H9 (cell line): ENCODE measurements at regions not wholly inside any gene's neighbourhood (a gene's known extent, or its start where the extent isn't known, plus 50 kb on each side); places are given as distances from the start of the nearest gene placed in this dataset.

Source experiments
- DNase-seq: peaks from one replicate; pipeline ENCODE4 v3.0.0-alpha.2; 2017
- H2AFZ ChIP-seq: one replicate; pipeline ENCODE4 v1.6.1; 2013; ENCODE audit warnings: mild to moderate bottlenecking, low read length, control low read depth, moderate library complexity
- H2AK5ac ChIP-seq: 2 replicates; pipeline ENCODE4 v1.6.1; 2013; ENCODE audit warnings: low read length, control low read depth, mixed read lengths; ENCODE audit not compliant: insufficient read length
- H2BK120ac ChIP-seq: one replicate; pipeline ENCODE4 v1.6.1; 2013; ENCODE audit warnings: low read depth, mild to moderate bottlenecking, low read length, control low read depth, inconsistent platforms; ENCODE audit not compliant: poor library complexity, severe bottlenecking
- H2BK12ac ChIP-seq: 2 replicates; pipeline ENCODE4 v1.6.1; 2013; ENCODE audit warnings: low read length, control low read depth, mixed read lengths, low read depth; ENCODE audit not compliant: insufficient read length
- H2BK15ac ChIP-seq: 2 replicates; pipeline ENCODE4 v1.6.1; 2013; ENCODE audit warnings: low read depth, low read length, control low read depth
- H2BK20ac ChIP-seq: one replicate; pipeline ENCODE4 v1.6.1; 2013; ENCODE audit warnings: low read depth, mild to moderate bottlenecking, low read length, control low read depth, inconsistent platforms; ENCODE audit not compliant: poor library complexity, severe bottlenecking
- H2BK5ac ChIP-seq: 2 replicates; pipeline ENCODE4 v1.6.1; 2013; ENCODE audit warnings: low read length, control low read depth, mixed read lengths; ENCODE audit not compliant: insufficient read length
- H3K14ac ChIP-seq: 2 replicates; pipeline ENCODE4 v1.6.1; 2013; ENCODE audit warnings: low read length, control low read depth; ENCODE audit not compliant: insufficient read depth
- H3K18ac ChIP-seq: 2 replicates; pipeline ENCODE4 v1.6.1; 2013; ENCODE audit warnings: low read depth, mild to moderate bottlenecking, mixed read lengths, low read length, control low read depth; ENCODE audit not compliant: insufficient read length
- H3K23ac ChIP-seq: 2 replicates; pipeline ENCODE4 v1.6.1; 2013; ENCODE audit warnings: low read length, control low read depth, mixed read lengths, low read depth; ENCODE audit not compliant: insufficient read length
- H3K23me2 ChIP-seq: 2 replicates; pipeline ENCODE4 v1.6.1; 2013; ENCODE audit warnings: low read depth, mild to moderate bottlenecking, mixed read lengths, low read length, control low read depth; ENCODE audit not compliant: insufficient read length, poor library complexity, severe bottlenecking
- H3K27ac ChIP-seq: 2 replicates; pipeline ENCODE4 v1.5.1; 2013; ENCODE audit warnings: low read length, control low read depth, mixed read lengths, low read depth; ENCODE audit not compliant: insufficient read length
- H3K27me3 ChIP-seq: 2 replicates; pipeline ENCODE4 v1.6.1; 2013; ENCODE audit warnings: low read length, control low read depth, inconsistent platforms; ENCODE audit not compliant: insufficient read depth
- H3K4ac ChIP-seq: 2 replicates; pipeline ENCODE4 v1.6.1; 2013; ENCODE audit warnings: low read depth, mild to moderate bottlenecking, control low read depth, inconsistent platforms, low read length, moderate library complexity
- H3K4me1 ChIP-seq: 2 replicates; pipeline ENCODE4 v1.6.1; 2013; ENCODE audit warnings: low read length, control low read depth, inconsistent platforms; ENCODE audit not compliant: insufficient read depth
- H3K4me2 ChIP-seq: 2 replicates; pipeline ENCODE4 v1.6.1; 2013; ENCODE audit warnings: low read length, control low read depth, mixed read lengths; ENCODE audit not compliant: insufficient read length, insufficient read depth
- H3K56ac ChIP-seq: 2 replicates; pipeline ENCODE4 v1.6.1; 2013; ENCODE audit warnings: low read depth, mild to moderate bottlenecking, mixed read lengths, low read length, control low read depth; ENCODE audit not compliant: insufficient read length
- H3K79me1 ChIP-seq: 2 replicates; pipeline ENCODE4 v1.6.1; 2013; ENCODE audit warnings: low read depth, mild to moderate bottlenecking, moderate library complexity, low read length, control low read depth, inconsistent platforms; ENCODE audit not compliant: insufficient read depth, poor library complexity, severe bottlenecking
- H3K79me2 ChIP-seq: 2 replicates; pipeline ENCODE4 v1.6.1; 2013; ENCODE audit warnings: low read length, control low read depth, inconsistent platforms; ENCODE audit not compliant: insufficient read depth
- H3K9ac ChIP-seq: 2 replicates; pipeline ENCODE4 v1.6.1; 2013; ENCODE audit warnings: low read length, control low read depth, mixed read lengths; ENCODE audit not compliant: insufficient read length; ENCODE audit errors: extremely low read depth
- H3K9me3 ChIP-seq: one replicate; pipeline ENCODE4 v1.6.1; 2013; ENCODE audit warnings: low read depth, low read length, inconsistent platforms; ENCODE audit not compliant: control insufficient read depth
- H3T11ph ChIP-seq: one replicate; pipeline ENCODE4 v1.6.1; 2013; ENCODE audit warnings: mild to moderate bottlenecking, low read length, control low read depth, inconsistent platforms
- H4K20me1 ChIP-seq: one replicate; pipeline ENCODE4 v1.6.1; 2013; ENCODE audit not compliant: control insufficient read depth, insufficient read length, insufficient read depth
- H4K5ac ChIP-seq: 2 replicates; pipeline ENCODE4 v1.6.1; 2013; ENCODE audit warnings: low read depth, mild to moderate bottlenecking, mixed read lengths, low read length, control low read depth; ENCODE audit not compliant: insufficient read length
- H4K8ac ChIP-seq: replicated peaks from 2 replicates; pipeline ENCODE4 v1.6.1; 2013; ENCODE audit warnings: low read length, control low read depth, mixed read lengths, low read depth; ENCODE audit not compliant: insufficient read length
- H4K91ac ChIP-seq: 2 replicates; pipeline ENCODE4 v1.6.1; 2013; ENCODE audit warnings: low read depth, mild to moderate bottlenecking, moderate library complexity, mixed read lengths, low read length, control low read depth; ENCODE audit not compliant: insufficient read length
- H3K27ac Mint-ChIP-seq, 3 experiments: 2 replicates in 2 of 3; 3 replicates in 1 of 3; pipeline ENCODE4 v1.8.0; 2020 to 2021; ENCODE audit warnings: mixed read lengths in 3 of 3, mild to moderate bottlenecking in 1 of 3, moderate library complexity in 1 of 3
- H3K27me3 Mint-ChIP-seq: 2 replicates; pipeline ENCODE4 v1.8.0; 2021; ENCODE audit warnings: low read depth, mild to moderate bottlenecking, moderate library complexity, mixed read lengths
- H3K36me3 Mint-ChIP-seq, 3 experiments: 2 replicates in 2 of 3; 3 replicates in 1 of 3; pipeline ENCODE4 v1.8.0; 2020 to 2021; ENCODE audit warnings: low read depth in 3 of 3, mixed read lengths in 3 of 3; ENCODE audit not compliant: insufficient read depth in 1 of 3
- H3K4me1 Mint-ChIP-seq, 2 experiments: 2 replicates each; pipeline ENCODE4 v1.8.0; 2020; ENCODE audit warnings: mixed read lengths in 2 of 2
- H3K4me3 Mint-ChIP-seq, 2 experiments: 2 replicates in 1 of 2; 3 replicates in 1 of 2; pipeline ENCODE4 v1.8.0; 2020 to 2021; ENCODE audit warnings: mild to moderate bottlenecking in 2 of 2, mixed read lengths in 2 of 2, moderate library complexity in 1 of 2
- H3K9me3 Mint-ChIP-seq, 2 experiments: 2 replicates in 1 of 2; 3 replicates in 1 of 2; pipeline ENCODE4 v1.8.0; 2020; ENCODE audit warnings: mild to moderate bottlenecking in 2 of 2, mixed read lengths in 2 of 2, moderate library complexity in 1 of 2
- CTCF ChIP-seq: fragments of 200-600 bp; sonication (generic); conservative IDR thresholded peaks from 3 replicates; pipeline ENCODE4 v1.8.0; 2021; ENCODE audit warnings: antibody characterized with exemption, mild to moderate bottlenecking

DNA sequence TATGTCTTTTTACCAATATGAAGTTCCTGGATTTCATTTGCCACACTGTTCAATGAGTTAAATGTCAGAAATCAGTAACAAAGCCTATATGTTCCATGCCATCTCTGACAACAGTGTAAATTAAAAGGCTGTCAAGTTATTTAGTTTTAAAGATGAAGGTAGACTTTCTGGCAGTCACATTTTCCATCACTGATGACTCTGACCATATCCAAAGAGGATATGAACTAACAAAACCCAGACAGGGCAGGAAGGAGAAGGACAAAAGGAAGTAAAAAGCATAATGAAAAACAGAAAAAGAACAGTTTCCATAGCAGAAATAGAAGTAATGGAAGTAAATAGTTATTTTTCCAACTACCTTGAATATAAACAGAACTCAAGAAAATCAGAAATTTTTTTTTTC, 242.3 kb downstream of the UBE3D start:
- no peaks in the 10 kb centered on the region for H3K23me2 ChIP-seq
- H3K27ac Mint-ChIP-seq: no peak overlapping the region
- H3K56ac ChIP-seq: no peak overlapping the region
- no peaks in the 10 kb centered on the region for H3K36me3 Mint-ChIP-seq
- H3K23ac ChIP-seq: no peak overlapping the region
- no peak overlapping the region for H2BK120ac ChIP-seq
- no peak overlapping the region for H2AFZ ChIP-seq
- H3K18ac ChIP-seq: no peak overlapping the region
- TF ChIP-seq CTCF: no peak
- no peak overlapping the region for H3K4ac ChIP-seq
- H3K9me3 Mint-ChIP-seq: no peaks in the 10 kb centered on the region
- no peaks in the 10 kb centered on the region for H3K9me3 ChIP-seq
- DNase-seq: no peak
- H4K91ac ChIP-seq: no peak overlapping the region
- H3K4me1 ChIP-seq: no peaks in the 10 kb centered on the region
- no peak overlapping the region for H2BK12ac ChIP-seq
- H3K27me3 Mint-ChIP-seq: no peaks in the 10 kb centered on the region
- no peak overlapping the region for H3K27ac ChIP-seq
- H3K4me2 ChIP-seq: no peak overlapping the region
- H3K27me3 ChIP-seq: no peaks in the 10 kb centered on the region
- no peaks in the 10 kb centered on the region for H3K4me1 Mint-ChIP-seq
- no peak overlapping the region for H2AK5ac ChIP-seq
- H2BK5ac ChIP-seq: no peak overlapping the region
- no peak overlapping the region for H2BK20ac ChIP-seq
- no peak overlapping the region for H3K4me3 Mint-ChIP-seq
- no peaks in the 10 kb centered on the region for H3K79me2 ChIP-seq
- no peaks in the 10 kb centered on the region for H4K20me1 ChIP-seq
- H3K14ac ChIP-seq: no peak overlapping the region
- H4K5ac ChIP-seq: no peak overlapping the region
- H2BK15ac ChIP-seq: no peak overlapping the region
- H4K8ac ChIP-seq: no peak overlapping the region
- no peaks in the 10 kb centered on the region for H3K79me1 ChIP-seq
- no peak overlapping the region for H3K9ac ChIP-seq
- H3T11ph ChIP-seq: no peak overlapping the region
